Suprapubic skin (tissue), 4 donors: ENCODE measurements at regions not wholly inside any gene's neighbourhood (a gene's known extent, or its start where the extent isn't known, plus 50 kb on each side); places are given as distances from the start of the nearest gene placed in this dataset.

Experiments
- CTCF ChIP-seq, 2 donors: fragments of 200-600 bp in 1 of 2; fragments of 450-650 bp in 1 of 2; sonication (generic) in 1 of 2; IDR thresholded peaks; one replicate each; pipeline ENCODE4 v1.5.1; 2016 to 2019; ENCODE audit warnings: antibody characterized with exemption in 2 of 2, mild to moderate bottlenecking in 1 of 2, moderate library complexity in 1 of 2
- EP300 ChIP-seq: sonication (generic); formaldehyde crosslinking; IDR thresholded peaks from one replicate; pipeline ENCODE4 v1.6.1; 2017; ENCODE audit warnings: antibody characterized with exemption
- POLR2A ChIP-seq, 2 donors: fragments of 450-650 bp; IDR thresholded peaks; one replicate each; pipeline ENCODE4 v1.6.1; 2017; ENCODE audit warnings: antibody characterized with exemption in 2 of 2, mild to moderate bottlenecking in 2 of 2, moderate library complexity in 2 of 2
- POLR2AphosphoS5 ChIP-seq, 3 donors: sonication (generic); formaldehyde crosslinking; IDR thresholded peaks; one replicate each; pipeline ENCODE4 v1.6.1; 2017; ENCODE audit warnings: antibody characterized with exemption in 3 of 3

- no peak for TF ChIP-seq CTCF (IDR thresholded peaks at IDR 0.05)
- no peak for TF ChIP-seq POLR2A (IDR thresholded peaks at IDR 0.05)
- TF ChIP-seq POLR2AphosphoS5 (IDR thresholded peaks at IDR 0.05): no peak
- TF ChIP-seq EP300: no peak
These were observed 547.0 kb upstream of the SLITRK5 start for GRCh38 chr13:87123987-87124784.
